GM21737 (cell line): ENCODE measurements at regions not wholly inside any gene's neighbourhood (a gene's known extent, or its start where the extent isn't known, plus 50 kb on each side); places are given as distances from the start of the nearest gene placed in this dataset.
"Not testable (repeated sequence)": the region's sequence is repeated elsewhere in the genome, so short reads cannot be mapped to it uniquely, and the experiment has no call there.

Experiments used
- ATAC-seq: cut with Tn5 transposase; IDR thresholded peaks from one replicate; pipeline ENCODE4 v1.9.1; 2021; ENCODE audit warnings: mild to moderate bottlenecking, moderate library complexity; ENCODE audit not compliant: unreplicated experiment

GRCh38 chr1:206359377-206359776 is 110.9 kb upstream of the IKBKE start:
- not testable (repeated sequence) for ATAC-seq

GRCh38 chr1:206361978-206362543 is 108.2 kb upstream of the IKBKE start:
- not testable (repeated sequence) for ATAC-seq

GRCh38 chr1:206362994-206363393 is 107.3 kb upstream of the IKBKE start:
- not testable (repeated sequence) for ATAC-seq

GRCh38 chr1:206365271-206365670 is 105.0 kb upstream of the IKBKE start:
- ATAC-seq, result not testable (repeated sequence)

- ATAC-seq, result not testable (repeated sequence)
Measured at GRCh38 chr1:206366131-206366530, 104.1 kb upstream of the IKBKE start.

GRCh38 chr1:206366772-206367171 is 103.5 kb upstream of the IKBKE start:
- not testable (repeated sequence) for ATAC-seq

GRCh38 chr1:206367955-206368622 is 102.2 kb upstream of the IKBKE start:
- not testable (repeated sequence) for ATAC-seq

GRCh38 chr1:206374725-206375124 is 95.6 kb upstream of the IKBKE start:
- ATAC-seq, result not testable (repeated sequence)

- not testable (repeated sequence) for ATAC-seq
Measured at GRCh38 chr1:206375552-206375951, 94.7 kb upstream of the IKBKE start.

- not testable (repeated sequence) for ATAC-seq
Measured at GRCh38 chr1:206378506-206378905, 91.8 kb upstream of the IKBKE start.

GRCh38 chr1:206379245-206379644 is 91.0 kb upstream of the IKBKE start:
- ATAC-seq, result not testable (repeated sequence)

- ATAC-seq, result not testable (repeated sequence)
Measured at GRCh38 chr1:206380163-206380790, 90.0 kb upstream of the IKBKE start.

GRCh38 chr1:206380791-206381610 is 89.3 kb upstream of the IKBKE start:
- not testable (repeated sequence) for ATAC-seq

- not testable (repeated sequence) for ATAC-seq
Measured at GRCh38 chr1:206384029-206384807, 86.1 kb upstream of the IKBKE start.

- ATAC-seq, result not testable (repeated sequence)
Measured at GRCh38 chr1:206384891-206385290, 85.4 kb upstream of the IKBKE start.

- ATAC-seq, result not testable (repeated sequence)
Measured at GRCh38 chr1:206387631-206388030, 82.6 kb upstream of the IKBKE start.

- ATAC-seq, result not testable (repeated sequence)
Measured at GRCh38 chr1:206391903-206392302, 78.4 kb upstream of the IKBKE start.

GRCh38 chr1:206397501-206397900 is 72.8 kb upstream of the IKBKE start:
- ATAC-seq, result not testable (repeated sequence)

GRCh38 chr1:206398261-206398660 is 72.0 kb upstream of the IKBKE start:
- not testable (repeated sequence) for ATAC-seq

GRCh38 chr1:206403612-206404307 is 66.5 kb upstream of the IKBKE start:
- not testable (repeated sequence) for ATAC-seq
